COLO668 (cell line): ENCODE measurements at regions not wholly inside any gene's neighbourhood (a gene's known extent, or its start where the extent isn't known, plus 50 kb on each side); places are given as distances from the start of the nearest gene placed in this dataset.
A peak's percentile ranks its signal among the peaks of the same experiment; 100 is the strongest.

Source experiments
- DNase-seq: peaks from one replicate; lab custom pipeline; 2025; ENCODE audit not compliant: unreplicated experiment; lab: John Stamatoyannopoulos, UW

DNA sequence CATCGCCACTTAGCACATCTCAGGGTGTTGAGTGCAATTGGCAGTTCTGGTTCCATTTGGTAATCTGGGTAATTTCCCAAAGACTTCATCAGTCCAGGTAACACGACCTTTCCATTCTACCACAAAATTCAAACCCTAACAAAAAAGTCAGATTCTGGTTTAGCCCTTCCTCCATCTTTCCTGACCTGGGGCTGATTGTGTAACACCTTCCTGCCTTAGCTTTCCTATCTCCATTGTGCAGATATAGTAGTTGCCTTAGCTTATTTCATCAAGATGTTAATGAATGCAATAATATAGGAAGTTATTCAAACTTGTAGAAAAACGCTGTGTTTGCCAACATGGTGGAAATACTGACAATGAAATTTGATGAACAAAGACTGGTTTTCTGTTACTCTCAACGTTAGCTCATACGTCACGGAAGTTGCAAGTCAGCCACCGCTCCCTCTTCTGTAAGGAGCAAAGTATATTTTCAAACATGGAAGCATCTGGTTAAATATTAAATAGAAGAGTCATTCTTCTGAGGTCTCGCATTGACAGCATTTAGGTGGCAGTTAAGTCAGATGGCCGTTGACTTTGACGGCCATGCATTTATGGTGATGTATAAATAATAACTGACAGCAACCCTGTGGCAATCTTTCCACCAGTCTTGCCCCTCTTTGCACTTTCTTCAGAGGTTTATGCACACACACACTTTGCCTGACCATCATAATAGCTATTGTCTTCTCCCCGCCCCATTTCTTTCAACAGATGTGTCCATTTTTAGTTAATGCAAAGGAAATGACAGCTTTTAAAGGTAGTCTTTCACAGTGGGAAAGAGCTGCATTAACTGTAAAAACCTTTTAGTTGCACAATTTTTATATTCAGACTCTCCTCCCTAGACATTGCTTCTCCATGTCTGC lies 205.1 kb upstream of the BMPER start:
- no peak for DNase-seq

DNA sequence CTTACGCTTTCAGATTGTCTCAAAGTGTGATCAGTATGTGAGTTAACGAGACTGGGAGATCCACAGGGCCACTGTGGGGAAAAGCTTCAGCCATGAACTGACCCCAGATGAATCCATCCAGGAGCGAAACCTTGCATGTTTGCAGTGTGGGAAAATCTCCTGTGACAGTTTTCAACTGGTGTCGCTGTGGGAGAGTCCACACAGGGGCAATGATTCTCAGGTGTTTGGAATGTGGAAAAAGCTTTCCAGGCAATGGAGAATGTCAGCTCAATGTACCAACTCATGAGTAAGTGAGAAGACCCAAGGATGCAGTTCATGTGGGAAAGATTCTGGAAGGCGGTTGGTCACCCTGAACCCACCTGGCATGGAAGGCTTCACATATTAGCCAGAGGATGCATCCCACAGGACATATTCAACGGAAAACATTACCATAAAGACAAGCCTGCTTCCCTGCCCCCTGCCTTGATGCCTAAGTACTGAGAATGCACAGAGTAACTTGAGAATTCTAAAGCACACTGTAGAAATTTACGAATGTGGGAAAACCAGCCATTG lies 204.1 kb upstream of the BMPER start:
- no peak for DNase-seq

DNA sequence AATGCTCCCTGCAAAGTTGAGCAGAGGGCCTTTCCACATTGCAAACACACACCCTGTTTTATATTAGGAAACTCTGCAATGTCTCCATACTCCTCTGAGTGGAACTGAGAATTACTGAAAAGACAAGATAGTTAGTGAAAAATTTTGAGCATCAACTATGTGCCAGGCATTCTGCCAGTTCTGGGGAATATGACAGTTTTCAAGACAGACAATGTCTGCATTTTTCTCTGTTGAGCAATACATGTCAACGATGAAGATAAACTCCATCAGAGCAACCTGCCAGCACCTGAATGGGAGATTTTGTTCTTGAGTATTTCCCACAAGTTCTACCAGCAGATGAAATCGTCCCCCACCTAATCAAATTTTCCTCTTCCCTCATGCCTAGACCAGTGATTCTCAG lies 203.4 kb upstream of the BMPER start:
- no peak for DNase-seq

DNA sequence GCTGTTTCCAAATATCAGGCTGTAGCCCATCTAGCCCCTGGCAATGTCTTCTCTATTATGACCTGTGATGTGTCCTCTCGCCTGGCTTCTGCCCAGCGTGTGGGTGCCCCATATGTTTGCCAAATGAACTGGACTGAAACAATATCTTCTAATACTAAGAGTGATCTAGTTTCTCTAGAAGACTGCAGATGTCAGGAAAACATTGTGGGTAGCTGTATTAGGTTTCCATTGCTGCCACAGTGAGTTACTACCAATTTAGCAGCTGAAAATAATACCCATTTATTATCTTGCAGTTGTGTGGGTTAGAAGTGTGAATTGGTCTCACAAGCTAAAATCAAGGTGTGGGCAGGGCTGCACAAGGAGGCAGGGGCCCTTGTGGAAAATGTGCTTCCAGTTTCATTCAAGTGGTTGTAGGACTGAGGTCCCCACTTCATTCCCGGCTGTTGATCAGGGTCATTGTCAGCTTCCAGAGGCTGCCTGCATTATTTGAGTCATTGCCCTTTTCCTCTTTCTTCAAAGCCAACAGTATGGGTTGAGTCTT lies 202.8 kb upstream of the BMPER start:
- no peak for DNase-seq

DNA sequence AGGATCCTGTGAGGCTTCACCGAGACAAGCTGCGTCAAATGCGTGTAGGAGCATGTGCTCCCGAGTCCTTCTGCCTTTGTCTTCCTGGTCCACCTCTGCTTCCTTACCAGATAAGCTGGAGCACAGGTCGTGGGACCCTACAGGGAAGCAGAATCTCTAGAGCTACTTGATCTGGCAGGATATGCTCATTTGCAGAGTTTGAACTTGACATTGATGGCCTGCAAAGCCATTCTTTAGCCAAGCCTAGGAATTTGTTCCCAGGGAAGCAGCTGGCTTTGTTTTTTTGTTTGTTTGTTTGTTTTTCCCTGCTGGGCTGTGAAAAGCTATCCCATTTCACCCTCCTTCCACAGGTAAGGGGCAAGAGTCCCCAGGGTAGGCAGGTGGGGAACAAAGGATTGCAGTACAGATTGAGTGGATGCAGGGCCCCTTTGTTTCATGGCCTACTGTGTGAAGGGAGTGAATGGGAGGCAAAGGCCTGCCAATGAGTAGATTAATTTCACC lies 200.0 kb upstream of the BMPER start:
- DNase-seq, result peak; percentile 40

DNA sequence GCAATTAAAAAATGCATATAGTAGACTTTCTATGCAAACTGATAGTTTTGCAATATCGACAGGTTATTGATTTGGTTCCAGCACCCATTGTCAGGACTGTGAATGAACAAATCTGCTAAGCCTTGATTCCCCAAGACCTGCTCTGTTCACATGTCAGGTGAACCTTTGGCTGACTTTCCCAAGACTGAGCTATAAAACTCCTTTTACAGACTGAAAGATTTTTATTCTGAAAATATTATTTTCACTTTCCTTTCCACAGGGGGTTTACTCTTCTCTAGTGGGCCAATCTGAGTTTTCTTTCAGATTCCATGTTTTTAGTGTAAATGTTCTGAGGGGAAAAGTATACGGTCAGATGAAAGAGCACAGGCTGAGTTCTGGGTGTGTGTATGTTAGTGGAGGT lies 199.2 kb upstream of the BMPER start:
- DNase-seq, result no peak

DNA sequence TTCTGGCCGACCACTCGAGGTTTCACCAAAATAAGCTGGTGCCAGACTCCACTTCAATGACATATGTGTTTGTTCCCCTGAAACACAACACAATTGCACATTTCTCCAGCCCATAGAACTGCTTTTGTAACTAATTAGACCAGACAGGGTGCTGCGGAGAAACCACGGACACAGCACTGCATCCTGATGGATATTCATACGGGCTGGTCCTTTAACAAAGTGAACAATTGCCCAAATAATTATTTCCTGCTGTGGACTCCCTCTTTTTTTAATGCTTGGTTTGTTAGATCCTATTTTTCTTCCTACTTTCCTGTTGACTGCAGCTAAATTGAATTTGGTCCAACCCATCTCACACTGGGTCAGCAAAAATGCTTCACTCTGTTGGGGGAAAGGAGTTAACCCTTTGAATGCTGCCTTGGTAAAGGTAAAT lies 198.6 kb upstream of the BMPER start:
- no peak for DNase-seq

DNA sequence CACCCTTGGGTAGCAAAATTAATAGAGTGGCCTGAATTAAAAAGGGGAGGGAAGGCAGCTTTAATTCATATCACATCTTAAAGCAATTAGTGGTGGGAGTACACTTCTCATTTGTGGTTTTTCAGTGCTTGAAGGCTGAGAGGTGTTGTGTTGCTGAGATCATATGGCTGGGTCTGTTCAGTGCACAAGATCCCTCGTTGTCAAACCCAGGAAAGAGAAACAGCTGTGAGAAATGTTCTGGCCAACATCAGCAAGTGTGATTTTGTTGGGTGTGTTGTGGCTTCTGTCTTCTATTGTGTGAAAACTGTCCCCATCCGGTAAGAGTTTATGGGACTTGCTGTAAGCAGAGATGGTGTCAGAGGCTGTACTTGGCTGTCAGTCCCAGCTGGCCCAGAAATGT lies 197.9 kb upstream of the BMPER start:
- no peak for DNase-seq

DNA sequence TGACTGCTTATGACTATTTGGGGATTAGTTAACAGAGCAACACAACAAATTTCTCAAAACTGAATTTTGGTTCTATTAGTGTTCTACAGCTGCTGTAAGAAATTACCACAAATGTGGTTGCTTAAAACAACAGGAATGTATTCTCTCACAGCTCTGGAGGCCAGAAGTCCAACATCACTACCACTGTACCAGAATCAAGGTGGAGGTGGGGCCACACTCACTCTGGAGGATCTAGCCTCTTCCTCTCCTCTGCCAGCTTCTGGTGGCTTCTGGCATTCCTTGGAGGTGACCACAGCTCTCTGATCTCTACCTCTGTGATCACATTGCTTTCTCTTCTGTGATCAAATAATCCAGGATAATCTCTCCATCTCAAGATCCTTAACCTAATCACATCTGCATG lies 194.7 kb upstream of the BMPER start:
- no peak for DNase-seq

DNA sequence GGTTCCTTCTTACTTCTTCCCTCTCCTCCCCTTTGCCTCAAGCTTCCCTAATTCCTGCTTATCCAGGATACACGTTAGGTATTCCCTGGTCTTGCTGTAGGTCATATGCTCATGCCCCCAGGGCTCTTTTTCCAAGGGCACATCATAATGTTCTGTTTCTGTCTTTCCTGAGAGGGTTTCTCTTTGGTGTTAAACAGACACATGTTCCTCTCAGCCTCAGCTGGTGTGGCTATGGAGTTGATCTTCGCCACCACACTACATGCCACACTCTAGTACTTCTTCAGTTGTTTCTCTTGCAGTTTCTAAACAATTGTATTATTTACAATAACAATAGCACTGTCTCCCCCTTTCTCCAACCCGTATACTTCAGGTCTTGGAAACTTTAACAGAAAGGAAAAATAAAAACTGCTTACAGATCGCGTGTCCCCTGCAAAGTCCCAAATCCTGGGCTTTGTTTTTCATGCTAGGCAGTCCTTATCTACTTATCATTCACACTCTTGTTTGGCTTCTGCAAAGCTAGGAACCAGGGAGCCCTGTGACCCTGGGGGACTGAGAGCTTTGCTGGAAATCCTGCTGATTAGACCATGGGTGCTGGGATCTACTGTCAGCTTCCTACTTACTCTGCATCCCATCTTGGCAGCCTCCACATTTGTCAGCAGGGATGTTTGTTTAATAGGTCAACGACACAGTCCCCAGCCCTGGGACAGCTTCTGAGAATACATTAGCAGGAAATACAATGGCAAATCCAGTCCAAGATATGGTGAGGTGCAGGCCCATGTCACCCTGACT lies 193.9 kb upstream of the BMPER start:
- no peak for DNase-seq

DNA sequence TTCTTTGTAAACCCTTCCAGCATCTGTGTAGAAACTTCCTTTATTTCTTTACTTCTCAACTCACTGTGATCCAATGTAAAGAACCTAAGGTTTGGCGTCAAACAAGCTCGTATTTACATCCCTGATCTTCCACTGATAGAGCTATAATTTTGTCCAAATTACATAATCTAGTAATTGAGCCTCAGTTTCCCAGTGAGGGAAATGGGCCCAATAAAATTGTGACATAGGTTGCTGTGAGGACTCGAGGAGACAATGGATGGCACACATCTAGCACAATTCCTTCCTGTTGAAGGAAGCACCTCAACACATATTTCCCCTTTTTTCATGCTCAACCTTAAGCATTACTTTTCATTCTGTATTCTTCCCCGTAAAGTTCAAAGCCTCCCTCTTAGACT lies 193.3 kb upstream of the BMPER start:
- DNase-seq, result no peak

DNA sequence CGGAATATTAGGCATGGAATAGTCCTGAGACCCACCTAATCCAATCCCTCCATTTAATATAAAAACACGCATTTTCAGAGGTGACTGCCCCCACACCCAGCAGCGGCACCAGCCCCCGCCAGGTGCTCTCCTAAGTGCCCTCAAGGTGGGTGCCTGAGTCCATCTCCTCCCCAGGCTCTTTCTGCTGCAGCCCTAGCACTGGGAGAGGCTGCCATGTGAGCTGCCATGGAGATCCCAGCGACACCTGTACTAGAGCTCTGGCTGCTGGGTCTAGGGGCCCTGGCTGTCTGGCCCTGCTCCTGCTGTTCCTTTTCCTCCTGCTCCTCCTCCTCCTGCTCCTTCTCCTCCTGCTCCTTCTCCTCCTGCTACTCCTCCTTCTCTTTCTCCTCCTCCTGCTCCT lies 191.1 kb upstream of the BMPER start:
- DNase-seq, result no peak

DNA sequence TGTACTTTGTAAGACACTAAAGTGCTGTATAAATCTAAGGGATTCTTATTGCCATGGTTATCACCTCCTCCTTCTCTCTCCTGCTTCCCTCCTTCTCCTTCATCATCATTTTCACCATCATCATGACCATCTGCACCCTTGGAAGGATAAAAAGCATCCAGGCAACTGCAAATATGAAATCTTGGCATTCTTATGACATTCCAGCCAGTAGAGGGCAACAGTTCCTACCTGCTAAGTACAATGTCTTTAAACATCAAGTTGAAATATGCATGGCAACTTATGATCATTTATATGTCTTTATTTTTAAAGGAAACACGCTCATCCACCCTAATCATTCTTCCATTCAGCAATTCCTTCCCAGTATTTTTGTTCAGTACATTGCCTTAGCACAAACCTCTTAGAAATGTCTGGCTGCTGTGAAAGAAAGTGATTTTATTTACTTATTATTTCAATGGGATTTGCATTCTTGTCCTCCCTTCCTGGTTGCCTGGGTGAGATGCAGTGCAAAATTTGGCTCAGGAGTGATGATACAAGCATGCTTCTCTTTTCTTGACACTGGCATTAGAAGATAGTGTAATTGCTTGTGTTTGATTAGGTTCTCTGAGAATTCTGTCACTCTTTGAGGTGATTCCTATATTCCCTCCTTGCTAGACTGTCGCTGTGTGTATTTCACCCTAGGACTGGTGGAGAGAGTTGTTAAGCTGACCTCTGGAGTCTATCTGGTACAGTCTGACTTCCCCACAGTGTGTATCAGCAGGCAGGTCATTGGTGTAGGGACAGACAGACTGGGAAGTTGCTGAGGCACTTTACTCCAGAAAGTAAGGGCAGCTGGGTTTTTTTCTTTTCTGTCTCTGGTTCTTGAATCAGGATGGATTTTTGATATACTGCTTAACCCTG lies 188.5 kb upstream of the BMPER start:
- no peak for DNase-seq

DNA sequence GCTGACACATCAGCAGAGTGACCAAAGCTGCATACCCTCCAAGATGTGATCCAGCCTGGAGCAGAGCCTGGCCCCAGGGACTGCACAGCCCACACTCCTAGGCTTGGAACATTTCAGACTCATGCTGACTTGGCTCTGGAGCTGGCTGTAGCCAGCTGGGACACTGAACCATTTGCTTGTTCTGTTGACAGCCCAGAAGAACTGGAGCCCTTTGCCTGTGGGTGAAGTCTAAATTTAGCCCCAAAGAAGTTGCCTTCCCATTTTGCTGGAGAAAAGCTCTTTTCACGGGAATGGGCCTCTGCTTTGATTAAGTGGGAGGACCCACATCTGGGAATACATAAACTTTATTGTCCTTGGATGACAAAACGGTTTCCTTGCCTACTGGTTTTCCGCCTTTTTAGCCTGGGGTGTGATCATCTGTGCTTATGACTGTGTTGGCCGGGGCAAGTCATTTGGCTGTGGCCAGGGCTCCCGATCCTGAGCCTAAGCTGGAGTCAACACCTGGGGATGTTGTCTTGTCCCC lies 186.2 kb upstream of the BMPER start:
- no peak for DNase-seq

DNA sequence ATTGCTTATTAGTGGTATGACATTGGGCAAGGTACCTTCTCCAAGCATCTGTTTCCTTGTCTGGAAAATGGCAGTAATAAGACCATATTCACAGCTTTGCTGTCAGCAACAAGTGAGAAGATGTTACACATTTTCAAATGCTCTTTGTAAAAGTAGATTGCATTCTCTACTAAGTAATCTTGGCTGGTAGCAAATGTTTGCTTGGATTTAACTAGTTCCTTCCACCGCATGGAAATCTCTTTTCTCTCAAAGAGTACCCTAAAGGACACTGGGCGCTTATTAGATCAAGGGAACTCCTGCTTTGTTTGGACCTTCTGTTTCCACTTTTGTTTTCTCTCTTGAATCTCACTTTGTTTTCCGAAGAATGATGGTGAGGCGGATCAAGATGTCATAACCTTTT lies 185.2 kb upstream of the BMPER start:
- DNase-seq, result no peak

DNA sequence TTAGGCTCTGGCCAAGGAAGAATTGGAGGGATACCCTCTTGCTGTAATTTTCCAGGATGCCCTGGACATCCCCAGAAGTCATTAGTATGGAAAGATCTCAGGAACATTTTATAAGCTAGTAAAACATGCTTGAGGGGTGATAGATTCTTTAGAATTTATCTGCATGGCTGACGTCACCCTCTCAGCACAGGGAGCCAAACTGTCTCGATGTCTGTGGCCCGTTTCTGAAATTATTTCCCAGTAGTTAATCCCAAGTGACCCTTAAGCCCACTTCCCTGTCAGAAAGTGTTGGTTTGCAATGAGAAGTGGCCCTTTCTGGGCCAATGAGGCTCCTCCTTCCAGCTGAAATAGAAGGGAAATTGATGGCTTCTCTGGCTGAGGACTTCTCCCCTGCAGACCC lies 184.5 kb upstream of the BMPER start:
- DNase-seq, result no peak

DNA sequence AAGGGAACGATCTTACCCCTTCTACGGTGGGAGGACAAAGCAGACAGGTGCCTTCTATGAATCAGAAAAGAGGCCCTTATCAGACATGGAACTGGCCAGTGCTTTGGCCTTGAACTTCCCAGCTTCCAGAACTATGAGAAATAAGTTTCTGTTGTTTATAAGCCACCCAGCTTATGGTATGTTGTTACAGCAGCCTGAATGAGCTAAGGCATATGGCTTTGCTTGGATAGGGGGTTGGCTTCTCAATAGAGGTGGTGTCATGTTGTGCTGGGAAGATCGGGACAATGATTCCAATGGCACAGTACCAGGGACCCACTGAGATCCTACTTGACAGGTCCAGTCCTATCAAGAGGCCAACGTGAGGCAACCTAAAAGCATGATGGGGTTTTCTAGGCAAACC lies 183.4 kb upstream of the BMPER start:
- DNase-seq, result no peak

DNA sequence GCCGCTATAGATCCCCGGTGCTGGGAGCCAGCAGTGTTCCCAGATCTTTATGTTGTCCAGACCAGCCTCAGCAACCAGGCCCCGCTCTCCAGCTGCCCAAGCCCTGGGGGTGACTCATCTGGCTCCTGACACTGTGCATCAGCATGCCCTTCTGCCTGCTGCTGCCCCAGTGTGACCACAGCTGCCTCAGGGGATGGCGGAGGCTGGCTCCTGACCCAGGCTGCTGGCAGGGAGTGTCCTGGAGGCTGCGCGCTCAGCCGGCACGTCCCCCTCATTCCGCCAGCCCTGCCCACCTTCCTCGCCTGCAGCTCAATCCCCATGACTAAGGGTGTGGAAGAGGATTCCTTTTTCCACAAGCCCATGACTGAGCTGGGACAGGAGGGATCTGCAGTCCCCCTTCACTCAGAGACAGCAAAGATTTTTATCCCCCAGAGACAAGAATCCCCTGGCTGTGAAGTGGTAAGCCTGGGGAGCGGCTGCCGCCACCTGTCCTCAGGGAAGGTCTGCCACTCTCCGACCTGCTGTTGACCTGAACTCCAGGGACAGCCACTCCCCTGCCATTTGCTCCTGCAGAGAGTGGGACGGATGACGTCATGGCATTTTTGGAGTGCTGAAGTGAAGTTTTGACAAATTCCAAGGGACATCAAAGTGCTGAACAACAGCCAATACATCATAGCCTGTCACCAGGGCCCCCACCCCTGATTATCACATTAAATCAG lies 182.8 kb upstream of the BMPER start:
- no peak for DNase-seq

DNA sequence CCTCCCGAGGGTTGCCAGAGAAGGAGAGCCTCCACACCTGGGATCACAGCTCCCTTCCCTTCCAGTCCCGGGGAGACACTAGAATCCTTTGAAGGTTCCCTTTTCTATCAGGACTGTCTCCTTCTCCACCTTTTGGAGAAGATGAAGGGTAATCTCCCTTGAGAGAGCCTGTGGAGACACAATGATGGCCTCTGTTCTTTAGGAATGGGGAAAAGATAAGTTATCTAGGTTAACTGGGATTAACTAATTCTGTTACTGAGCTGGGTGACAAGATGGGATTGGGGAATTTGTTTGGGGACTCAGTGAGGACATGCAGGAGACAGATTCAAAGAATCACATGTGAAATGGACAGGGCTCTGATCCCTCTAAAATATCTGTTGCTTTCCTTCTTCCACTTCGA lies 181.1 kb upstream of the BMPER start:
- DNase-seq, result no peak
